ENCODE measurements at regions not wholly inside any gene's neighbourhood (a gene's known extent, or its start where the extent isn't known, plus 50 kb on each side); places are given as distances from the start of the nearest gene placed in this dataset.
"Not testable (repeated sequence)": the region's sequence is repeated elsewhere in the genome, so short reads cannot be mapped to it uniquely, and the experiment has no call there.

- DNase-seq (ENCODE audit: low spot score) = no peak
Measured at GRCh38 chr12:16854465-16854864, 248.5 kb upstream of the LMO3 start.

GRCh38 chr12:16849473-16849872, 243.5 kb upstream of the LMO3 start:
- no peak for DNase-seq (ENCODE audit: low spot score)

GRCh38 chr12:16844875-16845274, 238.9 kb upstream of the LMO3 start:
- no peak for DNase-seq (ENCODE audit: low spot score)

GRCh38 chr12:16833376-16834015, 227.5 kb upstream of the LMO3 start:
- DNase-seq (ENCODE audit: low spot score) = no peak

- DNase-seq (ENCODE audit: low spot score) = no peak
Measured at GRCh38 chr12:16828891-16829290, 222.9 kb upstream of the LMO3 start.

- DNase-seq (ENCODE audit: low spot score) = no peak
Measured at GRCh38 chr12:16807731-16808130, 201.8 kb upstream of the LMO3 start.

GRCh38 chr12:16796168-16796567, 190.2 kb upstream of the LMO3 start:
- no peak for DNase-seq (ENCODE audit: low spot score)

GRCh38 chr12:16789204-16789790, 183.3 kb upstream of the LMO3 start:
- no peak for DNase-seq (ENCODE audit: low spot score)

GRCh38 chr12:16788506-16789203, 182.7 kb upstream of the LMO3 start:
- DNase-seq (ENCODE audit: low spot score) = no peak

- no peak for DNase-seq (ENCODE audit: low spot score)
Measured at GRCh38 chr12:16785953-16786352, 180.0 kb upstream of the LMO3 start.

GRCh38 chr12:16785524-16785923, 179.6 kb upstream of the LMO3 start:
- DNase-seq (ENCODE audit: low spot score) = no peak

GRCh38 chr12:16769129-16769528, 163.2 kb upstream of the LMO3 start:
- not testable (repeated sequence) for DNase-seq (ENCODE audit: low spot score)

- no peak for DNase-seq (ENCODE audit: low spot score)
Measured at GRCh38 chr12:16766736-16767135, 160.8 kb upstream of the LMO3 start.

- DNase-seq (ENCODE audit: low spot score) = no peak
Measured at GRCh38 chr12:16763901-16764300, 157.9 kb upstream of the LMO3 start.

GRCh38 chr12:16756833-16757555, 151.0 kb upstream of the LMO3 start:
- DNase-seq (ENCODE audit: low spot score) = no peak

- no peak for DNase-seq (ENCODE audit: low spot score)
Measured at GRCh38 chr12:16730772-16731171, 124.8 kb upstream of the LMO3 start.

GRCh38 chr12:16726879-16727278, 120.9 kb upstream of the LMO3 start:
- no peak for DNase-seq (ENCODE audit: low spot score)

- no peak for DNase-seq (ENCODE audit: low spot score)
Measured at GRCh38 chr12:16719713-16720416, 113.9 kb upstream of the LMO3 start.

GRCh38 chr12:16716928-16717327, 111.0 kb upstream of the LMO3 start:
- no peak for DNase-seq (ENCODE audit: low spot score)

- no peak for DNase-seq (ENCODE audit: low spot score)
Measured at GRCh38 chr12:16692099-16692498, 86.1 kb upstream of the LMO3 start.

GRCh38 chr12:16691624-16692023, 85.7 kb upstream of the LMO3 start:
- no peak for DNase-seq (ENCODE audit: low spot score)

- no peak for DNase-seq (ENCODE audit: low spot score)
Measured at GRCh38 chr12:16688200-16688599, 82.2 kb upstream of the LMO3 start.

All from mucosa of gallbladder (tissue), 1 donor.